Loucy (cell line): ENCODE measurements at regions not wholly inside any gene's neighbourhood (a gene's known extent, or its start where the extent isn't known, plus 50 kb on each side); places are given as distances from the start of the nearest gene placed in this dataset.
A peak's percentile ranks its signal among the peaks of the same experiment; 100 is the strongest.
"Not testable (repeated sequence)": the region's sequence is repeated elsewhere in the genome, so short reads cannot be mapped to it uniquely, and the experiment has no call there.

Experiments used
- H2AFZ ChIP-seq: fragments of 200-600 bp; sonication (generic); 2 replicates; pipeline ENCODE4 v1.6.0; 2016; ENCODE audit warnings: antibody characterized with exemption, mild to moderate bottlenecking, low read length, moderate library complexity
- H3F3A ChIP-seq: fragments of 200-600 bp; 2 replicates; pipeline ENCODE4 v1.6.0; 2016; ENCODE audit warnings: antibody characterized with exemption, low read depth, mild to moderate bottlenecking
- H3K27me3 ChIP-seq: fragments of 200-600 bp; sonication (generic); 2 replicates; pipeline ENCODE4 v1.6.1; 2014; ENCODE audit warnings: low read length, mild to moderate bottlenecking; ENCODE audit not compliant: insufficient read depth, poor library complexity, severe bottlenecking
- H3K36me3 ChIP-seq: fragments of 200-600 bp; sonication (generic); 2 replicates; pipeline ENCODE4 v1.6.1; 2016; ENCODE audit warnings: low read length; ENCODE audit not compliant: insufficient read depth
- H3K4me1 ChIP-seq: fragments of 200-600 bp; sonication (generic); 2 replicates; pipeline ENCODE4 v1.5.1; 2014; ENCODE audit warnings: low read length, mild to moderate bottlenecking; ENCODE audit not compliant: insufficient read depth, poor library complexity, severe bottlenecking
- H3K4me2 ChIP-seq: fragments of 200-600 bp; sonication (generic); 2 replicates; pipeline ENCODE4 v1.6.0; 2014; ENCODE audit warnings: antibody characterized with exemption, low read length, low read depth, mild to moderate bottlenecking; ENCODE audit not compliant: poor library complexity, severe bottlenecking
- H3K4me3 ChIP-seq: fragments of 200-600 bp; sonication (generic); 2 replicates; pipeline ENCODE4 v1.5.1; 2014; ENCODE audit warnings: low read length, mild to moderate bottlenecking, mixed read lengths; ENCODE audit not compliant: poor library complexity, severe bottlenecking
- H3K79me2 ChIP-seq: fragments of 200-600 bp; sonication (generic); 2 replicates; pipeline ENCODE4 v1.6.1; 2014; ENCODE audit warnings: low read length; ENCODE audit not compliant: insufficient read depth
- H3K9ac ChIP-seq: fragments of 200-600 bp; sonication (generic); 2 replicates; pipeline ENCODE4 v1.6.0; 2014; ENCODE audit warnings: mild to moderate bottlenecking, low read depth, low read length, moderate library complexity; ENCODE audit not compliant: poor library complexity, severe bottlenecking
- H3K9me2 ChIP-seq: fragments of 200-600 bp; sonication (generic); replicated peaks from 2 replicates; pipeline ENCODE4 v1.6.1; 2016; ENCODE audit warnings: low read depth, low read length, mixed read lengths
- H3K9me3 ChIP-seq: fragments of 200-600 bp; sonication (generic); 2 replicates; pipeline ENCODE4 v1.6.1; 2014; ENCODE audit warnings: mild to moderate bottlenecking, antibody characterized with exemption, low read length, low read depth; ENCODE audit not compliant: insufficient read depth
- H4K20me1 ChIP-seq: fragments of 200-600 bp; sonication (generic); 2 replicates; pipeline ENCODE4 v1.6.0; 2014; ENCODE audit warnings: antibody characterized with exemption, low read length, mild to moderate bottlenecking; ENCODE audit not compliant: insufficient read depth, poor library complexity, severe bottlenecking
- CTCF ChIP-seq: fragments of 200-600 bp; sonication (generic); conservative IDR thresholded peaks from 2 replicates; pipeline ENCODE4 v1.5.1; 2014; ENCODE audit warnings: mild to moderate bottlenecking, antibody characterized with exemption, low read length
- EZH2phosphoT487 ChIP-seq: fragments of 200-600 bp; IDR thresholded peaks from 2 replicates; pipeline ENCODE4 v1.6.1; 2018; ENCODE audit warnings: antibody characterized with exemption, mild to moderate bottlenecking, moderate library complexity, borderline replicate concordance

GRCh38 chr4:64642936-64643335, 233.7 kb upstream of the TECRL start:
- H4K20me1 ChIP-seq, result no peaks in the 10 kb centered on the region
- no peak overlapping the region for H2AFZ ChIP-seq
- TF ChIP-seq CTCF (no peak), EZH2phosphoT487 (no peak)

GRCh38 chr4:64640402-64640801, 231.2 kb upstream of the TECRL start:
- not testable (repeated sequence) for H3K9ac ChIP-seq, H3F3A ChIP-seq, H3K79me2 ChIP-seq, H2AFZ ChIP-seq, H3K9me2 ChIP-seq, H3K4me2 ChIP-seq, H3K27me3 ChIP-seq, H3K4me3 ChIP-seq, H3K4me1 ChIP-seq, H3K9me3 ChIP-seq, H4K20me1 ChIP-seq, H3K36me3 ChIP-seq

More at GRCh38 chr4:64642936-64643335, 233.7 kb upstream of the TECRL start:
- Histone ChIP-seq H3K79me2 (no peaks in the 10 kb centered on the region), H3K4me1 (no peaks in the 10 kb centered on the region), H3F3A (no peaks in the 10 kb centered on the region), H3K4me3 (no peak overlapping the region), H3K9me2 (no peaks in the 10 kb centered on the region), H3K9me3 (no peaks in the 10 kb centered on the region), H3K9ac (no peak overlapping the region), H3K27me3 (no peaks in the 10 kb centered on the region), H3K4me2 (no peak overlapping the region), H3K36me3 (no peaks in the 10 kb centered on the region)

- no peaks in the 10 kb centered on the region for H3K27me3 ChIP-seq
- H3K4me1 ChIP-seq, result no peaks in the 10 kb centered on the region
- no peaks in the 10 kb centered on the region for H3K9me2 ChIP-seq
- H3K36me3 ChIP-seq, result no peaks in the 10 kb centered on the region
- TF ChIP-seq EZH2phosphoT487 (no peak), CTCF (no peak)
- H2AFZ ChIP-seq, result no peak overlapping the region
- H3K4me2 ChIP-seq, result no peak overlapping the region
- no peak overlapping the region for H3K9ac ChIP-seq
- H3K79me2 ChIP-seq, result no peaks in the 10 kb centered on the region
- H3K9me3 ChIP-seq, result no peaks in the 10 kb centered on the region
- H3F3A ChIP-seq, result no peaks in the 10 kb centered on the region
- H3K4me3 ChIP-seq, result no peak overlapping the region
- no peaks in the 10 kb centered on the region for H4K20me1 ChIP-seq
Observed at GRCh38 chr4:64625438-64625837, 216.2 kb upstream of the TECRL start.

GRCh38 chr4:64617800-64618199, 208.6 kb upstream of the TECRL start:
- H3K27me3 ChIP-seq, result no peaks in the 10 kb centered on the region
- H3K9me2 ChIP-seq, result no peaks in the 10 kb centered on the region
- H4K20me1 ChIP-seq, result no peaks in the 10 kb centered on the region
- H3K9me3 ChIP-seq, result no peaks in the 10 kb centered on the region
- H3F3A ChIP-seq, result no peaks in the 10 kb centered on the region
- no peaks in the 10 kb centered on the region for H3K79me2 ChIP-seq
- no peak overlapping the region; the same call in 1 of the 2 replicates for H2AFZ ChIP-seq
- no peak overlapping the region for H3K9ac ChIP-seq
- no peaks in the 10 kb centered on the region for H3K36me3 ChIP-seq
- no peaks in the 10 kb centered on the region for H3K4me1 ChIP-seq
- TF ChIP-seq EZH2phosphoT487 (no peak), CTCF (peak; percentile 57)
- no peak overlapping the region for H3K4me3 ChIP-seq
- no peak overlapping the region for H3K4me2 ChIP-seq
